PC-9 (cell line): ENCODE measurements at regions not wholly inside any gene's neighbourhood (a gene's known extent, or its start where the extent isn't known, plus 50 kb on each side); places are given as distances from the start of the nearest gene placed in this dataset.
A peak's percentile ranks its signal among the peaks of the same experiment; 100 is the strongest.

ENCODE experiments used
- BruUV-seq: library from RNA; stranded (reverse); fragments of 400-500 nt; replicated peaks from 2 replicates; lab custom pipeline; 2021; lab: Mats Ljungman, UMichigan
- CTCF ChIA-PET: fragments of 300-600 bp; sonication (Branson Sonifier 250); formaldehyde crosslinking; loops from one replicate; lab custom pipeline; 2022; ENCODE audit warnings: antibody characterized with exemption; lab: Charles Lee
- POLR2A ChIA-PET: fragments of 300-600 bp; sonication (Branson Sonifier 250); formaldehyde crosslinking; loops from one replicate; lab custom pipeline; 2022; ENCODE audit warnings: antibody characterized with exemption; ENCODE audit not compliant: unreplicated experiment; lab: Charles Lee
- DNase-seq, 2 experiments: peaks; one replicate each; pipeline versions ENCODE4 v3.0.0 to v3.0.0-alpha.2; 2015 to 2022; ENCODE audit warnings: mixed read lengths in 1 of 2
- H2AFZ ChIP-seq: fragments of 200-600 bp; sonication (generic); 2 replicates; pipeline ENCODE4 v1.8.1; 2017; ENCODE audit warnings: antibody characterized with exemption
- H3F3A ChIP-seq: fragments of 200-600 bp; sonication (generic); 2 replicates; pipeline ENCODE4 v1.8.1; 2017; ENCODE audit warnings: antibody characterized with exemption, mild to moderate bottlenecking, low read depth; ENCODE audit not compliant: insufficient read depth
- H3K27ac ChIP-seq: fragments of 200-600 bp; sonication (generic); 2 replicates; pipeline ENCODE4 v1.6.1; 2016; ENCODE audit warnings: mixed run types
- H3K27me3 ChIP-seq: fragments of 200-600 bp; sonication (generic); 2 replicates; pipeline ENCODE4 v1.6.1; 2016; ENCODE audit warnings: low read depth, mixed run types; ENCODE audit not compliant: insufficient read depth
- H3K36me3 ChIP-seq: fragments of 200-600 bp; sonication (generic); 2 replicates; pipeline ENCODE4 v1.6.1; 2016; ENCODE audit warnings: low read depth, mixed run types
- H3K4me1 ChIP-seq: fragments of 200-600 bp; sonication (generic); replicated peaks from 2 replicates; pipeline ENCODE4 v1.6.1; 2016; ENCODE audit warnings: mixed run types; ENCODE audit not compliant: insufficient read depth
- H3K4me2 ChIP-seq: fragments of 200-600 bp; sonication (generic); 2 replicates; pipeline ENCODE4 v1.6.1; 2017; ENCODE audit warnings: mixed run types
- H3K4me3 ChIP-seq: fragments of 200-600 bp; sonication (generic); 2 replicates; pipeline ENCODE4 v1.6.1; 2016; ENCODE audit warnings: mixed run types
- H3K79me2 ChIP-seq: fragments of 200-600 bp; sonication (generic); 2 replicates; pipeline ENCODE4 v1.6.1; 2017; ENCODE audit warnings: low read depth, mixed run types
- H3K9me2 ChIP-seq: fragments of 200-600 bp; sonication (generic); 2 replicates; pipeline ENCODE4 v1.8.1; 2017; ENCODE audit warnings: mild to moderate bottlenecking; ENCODE audit not compliant: insufficient read depth
- H3K9me3 ChIP-seq: fragments of 200-600 bp; sonication (generic); 2 replicates; pipeline ENCODE4 v1.8.1; 2016; ENCODE audit warnings: low read depth; ENCODE audit not compliant: insufficient read depth
- H4K20me1 ChIP-seq: fragments of 200-600 bp; sonication (generic); 2 replicates; pipeline ENCODE4 v1.8.1; 2017; ENCODE audit not compliant: insufficient read depth
- CTCF ChIP-seq: fragments of 200-600 bp; sonication (generic); conservative IDR thresholded peaks from 2 replicates; pipeline ENCODE4 v1.6.1; 2017; ENCODE audit warnings: mixed run types, antibody characterized with exemption, mild to moderate bottlenecking, moderate library complexity
- EZH2 ChIP-seq: fragments of 200-600 bp; sonication (generic); IDR thresholded peaks from 2 replicates; pipeline ENCODE4 v1.8.0; 2017; ENCODE audit warnings: antibody characterized with exemption, low read depth
- intact Hi-C: fragments of 100-400 bp; cut with micrococcal nuclease; formaldehyde crosslinking; loops from one replicate; pipeline ENCODE4 v1.10.0; 2022; ENCODE audit not compliant: unreplicated experiment

- Histone ChIP-seq H3F3A (peaks cover 10% of the 10 kb centered on the region; the same call in 1 of the 2 replicates), H4K20me1 (no peaks in the 10 kb centered on the region), H3K36me3 (no peaks in the 10 kb centered on the region), H3K79me2 (no peaks in the 10 kb centered on the region), H3K9me3 (no peaks in the 10 kb centered on the region), H3K27me3 (no peaks in the 10 kb centered on the region), H3K9me2 (no peaks in the 10 kb centered on the region), H3K4me2 (no peak overlapping the region), H3K4me3 (no peak overlapping the region), H3K4me1 (peaks cover 15% of the 10 kb centered on the region), H2AFZ (no peak overlapping the region), H3K27ac (no peak overlapping the region)
- ChIA-PET CTCF (no interaction called here), POLR2A (no interaction called here)
- TF ChIP-seq EZH2 (no peak), CTCF (no peak)
- no peak for DNase-seq
- no TSS peak for BruUV-seq
- intact Hi-C loops: no loop called here
Measured at GRCh38 chr2:224271617-224272236, 130.2 kb downstream of the FAM124B start.

- Histone ChIP-seq H3K4me2 (peak overlapping the region; percentile 35), H3K27me3 (no peaks in the 10 kb centered on the region), H3K9me3 (peaks cover 3% of the 10 kb centered on the region; the same call in 1 of the 2 replicates), H3K4me3 (no peak overlapping the region), H3F3A (peaks cover 19% of the 10 kb centered on the region), H4K20me1 (no peaks in the 10 kb centered on the region), H3K27ac (peak overlapping the region; percentile 53), H3K36me3 (no peaks in the 10 kb centered on the region), H2AFZ (peak overlapping the region; percentile 23; the same call in 1 of the 2 replicates), H3K4me1 (peaks cover 28% of the 10 kb centered on the region), H3K9me2 (no peaks in the 10 kb centered on the region), H3K79me2 (no peaks in the 10 kb centered on the region)
- intact Hi-C loops: loop anchor here (5.0 kb wide), 1 partner anchor 181 kb away; no protein-coding TSS in a partner anchor
- ChIA-PET POLR2A (interaction anchor here (0.7 kb wide), 1 partner anchor 1867 kb away, joined by 3 read pairs; no protein-coding TSS in a partner anchor), CTCF (no interaction called here)
- DNase-seq: peak; percentile 27 to 93
- no TSS peak for BruUV-seq
- TF ChIP-seq CTCF (no peak), EZH2 (no peak)
Measured at GRCh38 chr2:224268441-224268840, 133.5 kb downstream of the FAM124B start.

- no TSS peak for BruUV-seq
- no peak for TF ChIP-seq EZH2
- no peak for TF ChIP-seq CTCF
- Histone ChIP-seq H2AFZ (no peak overlapping the region), H3K9me2 (no peaks in the 10 kb centered on the region), H3K36me3 (no peaks in the 10 kb centered on the region), H3K79me2 (no peaks in the 10 kb centered on the region), H3K27ac (peak overlapping the region; percentile 44; the same call in 1 of the 2 replicates), H4K20me1 (no peaks in the 10 kb centered on the region), H3K9me3 (peaks cover 6% of the 10 kb centered on the region; the same call in 1 of the 2 replicates), H3K27me3 (no peaks in the 10 kb centered on the region), H3K4me3 (no peak overlapping the region), H3K4me2 (peak overlapping the region; percentile 47), H3F3A (peaks cover 28% of the 10 kb centered on the region), H3K4me1 (peaks cover 38% of the 10 kb centered on the region)
- CTCF ChIA-PET: no interaction called here
- DNase-seq: no peak
- POLR2A ChIA-PET: interaction anchor here (0.6 to 0.9 kb wide), 3 partner anchors 41 to 321 kb away, joined by 3 to 5 read pairs (median 4); partner anchors contain the start of gene CUL3
- intact Hi-C loops: no loop called here
Measured at GRCh38 chr2:224264259-224264658, 137.6 kb downstream of the FAM124B start.
